Smooth muscle cell (in vitro differentiated cells): ENCODE measurements at regions not wholly inside any gene's neighbourhood (a gene's known extent, or its start where the extent isn't known, plus 50 kb on each side); places are given as distances from the start of the nearest gene placed in this dataset.
"Not testable (repeated sequence)": the region's sequence is repeated elsewhere in the genome, so short reads cannot be mapped to it uniquely, and the experiment has no call there.

Experiments
- DNase-seq: peaks from one replicate; lab custom pipeline; 2025; ENCODE audit not compliant: unreplicated experiment; lab: John Stamatoyannopoulos, UW
- H2AFZ ChIP-seq: fragments of 200-600 bp; sonication (generic); 2 replicates; pipeline ENCODE4 v1.6.0; 2016; ENCODE audit warnings: antibody characterized with exemption, low read depth, mild to moderate bottlenecking
- H3F3A ChIP-seq: fragments of 200-600 bp; sonication (generic); 2 replicates; pipeline ENCODE4 v1.6.0; 2017; ENCODE audit warnings: antibody characterized with exemption, low read depth
- H3K27ac ChIP-seq: fragments of 200-600 bp; sonication (generic); 2 replicates; pipeline ENCODE4 v1.5.1; 2016; ENCODE audit warnings: low read depth, mild to moderate bottlenecking
- H3K27me3 ChIP-seq: fragments of 200-600 bp; sonication (generic); 2 replicates; pipeline ENCODE4 v1.6.1; 2016; ENCODE audit warnings: low read depth, mild to moderate bottlenecking
- H3K36me3 ChIP-seq: fragments of 200-600 bp; sonication (generic); 2 replicates; pipeline ENCODE4 v1.5.1; 2016; ENCODE audit warnings: low read depth
- H3K4me1 ChIP-seq: fragments of 200-600 bp; sonication (generic); 2 replicates; pipeline ENCODE4 v1.5.1; 2016; ENCODE audit warnings: low read depth
- H3K4me2 ChIP-seq: fragments of 200-600 bp; sonication (generic); 2 replicates; pipeline ENCODE4 v1.6.0; 2016; ENCODE audit warnings: mild to moderate bottlenecking
- H3K4me3 ChIP-seq: fragments of 200-600 bp; sonication (generic); 2 replicates; pipeline ENCODE4 v1.5.1; 2016; ENCODE audit warnings: mild to moderate bottlenecking
- H3K79me2 ChIP-seq: fragments of 200-600 bp; sonication (generic); 2 replicates; pipeline ENCODE4 v1.6.0; 2016; ENCODE audit warnings: low read depth, mild to moderate bottlenecking
- H3K9ac ChIP-seq: fragments of 200-600 bp; sonication (generic); 2 replicates; pipeline ENCODE4 v1.6.0; 2016; ENCODE audit warnings: low read depth
- H3K9me3 ChIP-seq: fragments of 200-600 bp; sonication (generic); replicated peaks from 2 replicates; pipeline ENCODE4 v1.5.1; 2016; ENCODE audit warnings: low read depth
- H4K20me1 ChIP-seq: fragments of 200-600 bp; sonication (generic); 2 replicates; pipeline ENCODE4 v1.6.0; 2016; ENCODE audit warnings: low read depth
- WGBS: methylation state at CpG from one replicate; pipeline ENCODE4 v1.1.7; 2016; ENCODE audit warnings: low lambda C conversion rate; 5-methylcytosine and 5-hydroxymethylcytosine counted together
- TF ChIP-seq, protein P1 (sequence below): fragments of 200-600 bp; sonication (generic); IDR thresholded peaks from 2 replicates; pipeline ENCODE4 v1.5.1; 2017; ENCODE audit warnings: borderline replicate concordance, mild to moderate bottlenecking, antibody characterized with exemption; ENCODE audit not compliant: insufficient read depth, poor library complexity, severe bottlenecking

- H2AFZ ChIP-seq, result peak overlapping the region; percentile 75
- no peak for DNase-seq
- H3K27me3 ChIP-seq, result no peaks in the 10 kb centered on the region
- no peak overlapping the region for H3K27ac ChIP-seq
- no peaks in the 10 kb centered on the region for H3K79me2 ChIP-seq
- no peak overlapping the region for H3K4me2 ChIP-seq
- 33% methylated on average over 5 of the region's 5 CpGs for WGBS
- no peak overlapping the region for H3K4me3 ChIP-seq
- no peaks in the 10 kb centered on the region for H3K9me3 ChIP-seq
- no peaks in the 10 kb centered on the region for H4K20me1 ChIP-seq
- no peaks in the 10 kb centered on the region for H3K36me3 ChIP-seq
- no peak overlapping the region for H3K9ac ChIP-seq
- no peaks in the 10 kb centered on the region for H3F3A ChIP-seq
- TF ChIP-seq, protein P1, sequence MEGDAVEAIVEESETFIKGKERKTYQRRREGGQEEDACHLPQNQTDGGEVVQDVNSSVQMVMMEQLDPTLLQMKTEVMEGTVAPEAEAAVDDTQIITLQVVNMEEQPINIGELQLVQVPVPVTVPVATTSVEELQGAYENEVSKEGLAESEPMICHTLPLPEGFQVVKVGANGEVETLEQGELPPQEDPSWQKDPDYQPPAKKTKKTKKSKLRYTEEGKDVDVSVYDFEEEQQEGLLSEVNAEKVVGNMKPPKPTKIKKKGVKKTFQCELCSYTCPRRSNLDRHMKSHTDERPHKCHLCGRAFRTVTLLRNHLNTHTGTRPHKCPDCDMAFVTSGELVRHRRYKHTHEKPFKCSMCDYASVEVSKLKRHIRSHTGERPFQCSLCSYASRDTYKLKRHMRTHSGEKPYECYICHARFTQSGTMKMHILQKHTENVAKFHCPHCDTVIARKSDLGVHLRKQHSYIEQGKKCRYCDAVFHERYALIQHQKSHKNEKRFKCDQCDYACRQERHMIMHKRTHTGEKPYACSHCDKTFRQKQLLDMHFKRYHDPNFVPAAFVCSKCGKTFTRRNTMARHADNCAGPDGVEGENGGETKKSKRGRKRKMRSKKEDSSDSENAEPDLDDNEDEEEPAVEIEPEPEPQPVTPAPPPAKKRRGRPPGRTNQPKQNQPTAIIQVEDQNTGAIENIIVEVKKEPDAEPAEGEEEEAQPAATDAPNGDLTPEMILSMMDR, result no peak
- no peaks in the 10 kb centered on the region for H3K4me1 ChIP-seq
Measured at GRCh38 chr9:86624630-86625029, 270.4 kb upstream of the TUT7 start.

DNA sequence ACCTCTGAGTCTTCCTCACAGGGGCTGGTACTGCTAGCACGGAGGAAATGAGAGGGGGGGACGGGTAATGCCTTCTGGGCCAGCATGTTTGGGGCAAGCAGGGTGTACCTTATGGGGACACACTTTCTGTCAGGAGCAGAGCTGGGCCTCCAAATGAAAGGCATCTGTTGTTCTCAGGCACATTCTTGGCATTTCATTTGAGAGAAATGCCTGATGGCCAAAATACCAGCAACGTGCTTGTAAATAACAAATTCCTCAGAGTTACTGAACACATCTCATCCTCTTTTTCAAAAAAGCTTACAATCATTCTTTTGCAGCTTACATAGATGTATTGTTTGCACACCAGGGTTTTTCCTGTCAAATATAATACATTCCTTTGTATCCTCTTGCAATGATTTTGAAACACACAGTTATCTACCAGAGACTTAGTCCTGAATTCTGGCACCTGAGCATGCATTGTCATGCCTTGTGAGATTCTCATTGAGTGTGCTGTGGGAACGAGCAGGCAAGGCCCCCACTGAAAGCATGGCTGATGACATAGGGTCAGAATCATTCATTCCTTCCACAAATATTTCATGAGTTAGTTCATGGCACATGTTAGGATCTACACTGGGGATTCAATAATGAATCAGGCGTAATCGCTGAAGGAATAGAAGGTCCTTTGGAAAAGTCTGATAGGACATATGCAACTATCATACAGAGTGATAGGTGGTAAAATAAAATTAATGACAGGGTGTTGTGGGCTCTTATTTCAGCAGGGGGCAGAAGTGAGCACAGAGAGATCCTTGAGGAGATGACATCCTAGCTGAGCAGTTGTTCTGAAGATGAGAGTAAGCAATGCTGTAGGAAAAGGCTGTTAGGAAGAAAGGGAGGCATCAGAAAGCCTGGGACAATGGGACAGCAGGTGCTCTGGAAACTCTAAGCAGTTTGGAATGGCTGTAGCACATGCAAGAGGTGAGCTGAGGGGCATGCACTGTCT, 260.9 kb upstream of the TUT7 start:
- no peaks in the 10 kb centered on the region for H3K9me3 ChIP-seq
- peaks cover 14% of the 10 kb centered on the region for H3K4me1 ChIP-seq
- no peak overlapping the region for H3K4me2 ChIP-seq
- WGBS, result 63% methylated on average over 6 of the region's 6 CpGs
- H3K27ac ChIP-seq, result peak overlapping the region; percentile 3
- H3K36me3 ChIP-seq, result no peaks in the 10 kb centered on the region
- H3K79me2 ChIP-seq, result no peaks in the 10 kb centered on the region
- H3K27me3 ChIP-seq, result no peaks in the 10 kb centered on the region
- H4K20me1 ChIP-seq, result no peaks in the 10 kb centered on the region
- H2AFZ ChIP-seq, result no peak overlapping the region
- H3K4me3 ChIP-seq, result no peak overlapping the region
- H3K9ac ChIP-seq, result no peak overlapping the region
- TF ChIP-seq, protein P1, result peak; percentile 41
- peaks cover 4% of the 10 kb centered on the region for H3F3A ChIP-seq
- no peak for DNase-seq

DNA sequence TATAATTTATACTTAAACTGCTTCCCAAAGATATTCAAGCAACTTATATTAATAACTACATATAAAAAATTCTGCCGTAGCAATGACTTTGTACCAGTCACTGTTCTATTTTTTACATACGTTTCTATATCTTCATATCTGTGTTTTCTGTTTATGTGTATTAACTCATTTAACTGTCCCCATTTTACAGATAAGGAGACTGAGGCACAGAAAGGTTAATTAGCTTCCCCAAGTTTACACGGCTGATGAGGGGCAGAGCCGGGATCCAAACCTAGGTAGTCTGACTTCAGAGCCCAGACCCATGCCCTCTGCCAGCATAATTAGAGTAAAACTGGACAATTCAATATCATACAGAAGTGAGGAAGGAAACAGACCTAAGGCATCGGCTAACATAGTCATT, 259.7 kb upstream of the TUT7 start:
- TF ChIP-seq, protein P1, result no peak
- 97% methylated on average over 5 of the region's 5 CpGs for WGBS
- Histone ChIP-seq H3F3A (peaks cover 4% of the 10 kb centered on the region), H2AFZ (no peak overlapping the region), H3K36me3 (no peaks in the 10 kb centered on the region), H3K9ac (no peak overlapping the region), H3K27ac (no peak overlapping the region), H3K4me2 (no peak overlapping the region), H3K27me3 (no peaks in the 10 kb centered on the region), H3K4me1 (peaks cover 14% of the 10 kb centered on the region), H4K20me1 (no peaks in the 10 kb centered on the region), H3K9me3 (no peaks in the 10 kb centered on the region), H3K79me2 (no peaks in the 10 kb centered on the region), H3K4me3 (no peak overlapping the region)
- no peak for DNase-seq

DNA sequence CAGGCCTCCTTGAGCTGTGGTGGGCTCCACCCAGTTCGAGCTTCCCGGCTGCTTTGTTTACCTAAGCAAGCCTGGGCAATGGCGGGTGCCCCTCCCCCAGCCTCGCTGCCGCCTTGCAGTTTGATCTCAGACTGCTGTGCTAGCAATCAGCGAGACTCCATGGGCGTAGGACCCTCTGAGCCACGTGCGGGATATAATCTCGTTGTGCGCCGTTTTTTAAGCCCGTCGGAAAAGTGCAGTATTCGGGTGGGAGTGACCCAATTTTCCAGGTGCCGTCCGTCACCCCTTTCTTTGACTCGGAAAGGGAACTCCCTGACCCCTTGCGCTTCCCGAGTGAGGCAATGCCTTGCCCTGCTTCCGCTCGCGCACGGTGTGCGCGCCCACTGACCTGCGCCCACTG, 257.3 kb upstream of the TUT7 start:
- H3K4me1 ChIP-seq, result peaks cover 14% of the 10 kb centered on the region
- not testable (repeated sequence) for H3K4me2 ChIP-seq, H3K27ac ChIP-seq, H3F3A ChIP-seq, H3K36me3 ChIP-seq, H3K4me3 ChIP-seq, H4K20me1 ChIP-seq, H3K27me3 ChIP-seq, H3K9me3 ChIP-seq, H2AFZ ChIP-seq, DNase-seq, H3K9ac ChIP-seq, H3K79me2 ChIP-seq
- WGBS, result 61% methylated on average over 25 of the region's 27 CpGs
